ENCODE measurements at regions not wholly inside any gene's neighbourhood (a gene's known extent, or its start where the extent isn't known, plus 50 kb on each side); places are given as distances from the start of the nearest gene placed in this dataset.
"Not testable (repeated sequence)": the region's sequence is repeated elsewhere in the genome, so short reads cannot be mapped to it uniquely, and the experiment has no call there.

DNA sequence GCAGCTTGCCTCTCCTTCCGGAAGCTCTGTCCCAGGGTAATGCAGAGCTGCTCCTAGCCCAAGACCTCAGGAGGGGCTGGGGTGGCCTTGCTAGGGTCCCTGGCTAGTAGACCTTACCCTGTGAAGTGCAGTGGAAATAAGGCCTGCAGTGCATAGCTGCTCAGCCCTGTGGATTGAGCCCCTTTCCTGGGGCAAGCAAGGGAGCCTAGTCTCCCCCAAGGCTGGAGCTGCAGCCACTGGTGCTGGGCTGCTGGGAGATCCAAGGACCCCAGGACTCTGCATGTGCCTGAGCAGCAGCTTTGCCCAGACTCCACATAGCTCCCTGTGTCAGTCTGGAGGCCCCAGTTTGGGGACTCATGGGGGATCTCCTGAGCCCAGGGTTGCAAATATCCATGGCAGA, 57.9 kb downstream of the FANCF start:
- DNase-seq = no peak

- no peak for DNase-seq
These were observed 59.3 kb downstream of the FANCF start for GRCh38 chr11:22566293-22566692.

GRCh38 chr11:22561283-22561682, 64.3 kb downstream of the FANCF start:
- DNase-seq = no peak

GRCh38 chr11:22559416-22559815, 66.2 kb downstream of the FANCF start:
- DNase-seq = no peak

GRCh38 chr11:22558664-22559063, 67.0 kb downstream of the FANCF start:
- DNase-seq = no peak

GRCh38 chr11:22556381-22556780, 69.2 kb downstream of the FANCF start:
- no peak for DNase-seq

DNA sequence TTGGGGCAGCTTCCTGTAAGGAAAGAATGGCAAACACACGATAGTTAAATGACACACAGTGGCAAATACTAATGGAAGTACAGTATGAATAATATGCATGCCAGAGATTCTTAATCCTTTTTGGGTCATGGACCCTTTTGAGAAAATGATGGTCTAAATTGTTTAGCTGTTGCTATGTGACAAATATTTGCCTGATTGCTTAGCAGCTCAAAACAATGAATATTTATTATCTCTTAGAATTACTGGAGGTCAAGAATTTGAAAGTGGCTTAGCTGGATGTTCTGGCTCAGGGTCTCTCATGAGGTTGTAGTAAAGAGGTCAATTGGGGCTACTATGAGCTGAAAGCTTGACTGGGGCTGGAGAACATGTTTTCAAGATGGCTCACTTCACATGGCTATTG, 69.7 kb downstream of the FANCF start:
- no peak for DNase-seq

- no peak for DNase-seq
These were observed 71.4 kb downstream of the FANCF start for GRCh38 chr11:22554221-22554620.

GRCh38 chr11:22552885-22553284, 72.7 kb downstream of the FANCF start:
- no peak for DNase-seq

- DNase-seq = no peak
These were observed 78.9 kb downstream of the FANCF start for GRCh38 chr11:22546746-22547145.

DNA sequence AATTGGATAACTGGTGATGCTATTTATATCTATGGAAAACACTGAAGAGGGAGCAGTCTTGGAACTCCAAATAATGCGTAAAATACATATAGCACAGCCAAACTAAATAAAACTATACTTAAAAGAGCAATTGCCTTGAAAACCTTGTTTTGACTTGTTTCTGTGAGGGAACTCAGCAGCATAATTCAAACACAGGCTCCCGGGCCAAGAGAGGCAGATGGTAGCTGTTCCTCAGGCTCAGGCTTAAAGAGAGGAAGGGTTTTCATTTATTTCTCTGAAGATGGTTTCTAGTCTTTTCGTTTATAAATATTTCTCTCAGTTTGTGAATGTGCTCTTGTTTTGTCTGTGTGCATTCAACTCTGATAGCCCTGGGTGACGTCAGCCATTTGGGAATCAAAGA, 82.4 kb downstream of the FANCF start:
- no peak for DNase-seq

- peak in 1 of 2 donors; percentile 73 for DNase-seq
These were observed 85.8 kb downstream of the FANCF start for GRCh38 chr11:22539821-22540256.

GRCh38 chr11:22536071-22536470, 89.6 kb downstream of the FANCF start:
- no peak for DNase-seq

GRCh38 chr11:22528612-22529429, 96.8 kb downstream of the FANCF start:
- DNase-seq = not testable (repeated sequence)

DNA sequence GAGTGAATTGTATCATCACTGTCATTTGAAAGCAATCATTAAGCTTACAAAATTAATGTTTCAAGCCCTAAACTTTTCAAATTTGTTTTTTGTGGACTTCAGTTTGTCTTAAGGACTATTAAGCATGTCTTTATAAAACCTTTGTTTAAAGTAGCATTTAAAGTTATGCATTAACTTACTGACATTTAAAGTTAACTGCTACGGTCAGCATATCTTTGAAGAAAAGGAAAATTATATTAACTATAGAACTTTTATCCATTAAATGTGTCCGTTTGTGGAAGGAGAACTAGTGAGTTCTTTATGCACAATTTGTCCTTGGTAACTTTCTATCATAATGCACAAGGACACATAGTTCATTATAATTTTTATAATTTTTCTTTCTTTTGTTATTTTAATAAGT, 103.4 kb downstream of the FANCF start:
- no peak for DNase-seq

- no peak for DNase-seq
These were observed 104.4 kb downstream of the FANCF start for GRCh38 chr11:22521226-22521625.

- DNase-seq = no peak
These were observed 105.1 kb downstream of the FANCF start for GRCh38 chr11:22520521-22520920.

DNA sequence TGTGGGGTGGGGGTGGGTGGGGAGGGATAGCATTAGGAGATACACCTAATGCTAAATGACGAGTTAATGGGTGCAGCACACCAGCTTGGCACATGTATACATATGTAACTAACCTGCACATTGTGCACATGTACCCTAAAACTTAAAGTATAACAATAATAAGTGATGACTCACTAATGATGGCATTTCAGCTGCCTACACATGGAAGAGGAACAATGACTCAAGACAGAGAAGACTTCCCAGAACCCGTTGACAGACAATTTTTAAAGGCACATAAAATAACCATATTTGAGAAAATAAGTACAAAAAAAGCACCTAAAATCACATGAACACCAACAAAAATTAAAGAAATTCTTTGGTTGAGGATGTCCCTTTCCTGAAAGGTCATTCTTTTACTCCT, 107.3 kb downstream of the FANCF start:
- not testable (repeated sequence) for DNase-seq

- no peak for DNase-seq
These were observed 109.5 kb downstream of the FANCF start for GRCh38 chr11:22516111-22516510.

DNA sequence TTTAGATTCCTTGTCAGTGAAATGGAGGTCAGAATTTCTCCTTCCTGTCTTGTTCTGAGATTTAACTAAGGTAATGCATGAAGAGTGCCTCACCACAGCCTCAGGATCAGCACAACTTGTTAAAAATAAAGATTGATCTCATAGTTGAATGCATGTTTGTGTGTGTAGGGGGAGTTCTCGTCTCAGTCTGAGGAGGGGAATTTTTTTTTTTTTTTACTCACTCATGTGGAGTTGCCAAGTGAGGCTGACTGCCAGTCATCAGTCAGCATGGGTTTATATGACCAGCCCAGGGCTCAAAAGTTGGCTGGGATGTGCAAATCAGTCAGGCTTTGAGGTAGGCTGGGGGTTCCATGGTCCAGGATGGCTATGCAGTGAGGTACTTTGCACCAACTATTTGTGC, 113.2 kb downstream of the FANCF start:
- DNase-seq = no peak

GRCh38 chr11:22510741-22511140, 114.9 kb downstream of the FANCF start:
- no peak for DNase-seq

- no peak for DNase-seq
These were observed 115.6 kb downstream of the FANCF start for GRCh38 chr11:22510010-22510409.

DNA sequence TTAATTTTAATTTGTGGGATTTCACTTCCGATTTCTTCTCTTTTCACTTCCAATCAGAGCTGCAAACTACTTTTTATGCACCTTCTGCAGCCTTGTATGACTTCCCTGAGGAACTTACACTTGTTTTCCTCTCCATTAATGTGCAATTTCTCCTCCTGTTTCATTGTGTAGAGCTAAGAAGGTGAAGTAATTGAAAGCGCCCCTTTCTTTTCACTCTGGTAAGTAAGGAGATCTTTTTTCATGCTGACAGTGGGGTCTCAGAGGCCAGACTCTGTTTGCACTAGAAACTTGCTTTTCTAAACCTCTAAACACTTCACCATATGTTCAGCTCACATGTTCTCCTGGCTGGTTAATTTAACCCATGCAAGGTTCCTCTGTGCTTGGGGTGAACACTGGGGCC, 117.0 kb downstream of the FANCF start:
- DNase-seq = no peak

DNA sequence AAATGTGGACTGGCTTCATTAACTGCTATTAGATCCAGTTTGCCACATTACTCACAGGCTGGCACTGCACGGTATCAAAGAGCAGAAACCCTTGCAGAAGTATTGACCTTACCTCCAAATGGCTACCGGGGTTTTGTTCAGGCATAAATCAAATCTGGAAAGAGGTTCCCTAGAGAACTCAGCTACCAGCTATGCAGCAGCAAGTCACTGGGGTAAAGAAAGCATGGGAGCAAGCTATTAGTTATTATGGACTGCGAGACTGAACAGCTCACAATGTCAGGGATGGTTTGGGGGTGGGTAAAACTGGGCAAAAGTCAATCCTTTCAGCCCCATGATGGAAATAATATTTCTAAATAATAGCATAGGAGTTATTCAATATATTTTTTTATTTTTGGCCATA, 128.1 kb downstream of the FANCF start:
- no peak for DNase-seq
